IMR-90 (cell line): ENCODE measurements at regions not wholly inside any gene's neighbourhood (a gene's known extent, or its start where the extent isn't known, plus 50 kb on each side); places are given as distances from the start of the nearest gene placed in this dataset.

Experiments
- ATAC-seq: fragments of 200-7000 bp; cut with Tn5 transposase; 2 replicates; pipeline ENCODE4 v1.9.1; 2020; ENCODE audit warnings: low read depth, mild to moderate bottlenecking, moderate library complexity
- BruUV-seq: library from RNA; stranded (reverse); fragments of 400-500 nt; replicated peaks from 2 replicates; lab custom pipeline; 2021; lab: Mats Ljungman, UMichigan
- CTCF ChIA-PET: fragments of 300-600 bp; formaldehyde crosslinking; extraction: SDS; loops from one replicate; lab custom pipeline; 2021; ENCODE audit warnings: antibody characterized with exemption; lab: Yijun Ruan, JAX
- POLR2A ChIA-PET: fragments of 300-600 bp; sonication (Branson Sonifier 250); formaldehyde crosslinking; loops from one replicate; lab custom pipeline; 2022; ENCODE audit warnings: antibody characterized with exemption; ENCODE audit not compliant: unreplicated experiment; lab: Charles Lee
- DNase-seq: peaks from one replicate; pipeline ENCODE4 v3.0.0; 2013
- H2AFZ ChIP-seq: replicated peaks from 2 replicates; pipeline ENCODE3; 2013; ENCODE audit warnings: low read length, mild to moderate bottlenecking; ENCODE audit not compliant: poor library complexity
- H2AK5ac ChIP-seq: 2 replicates; pipeline ENCODE4 v1.6.1; 2013; ENCODE audit warnings: low read depth, low read length, inconsistent platforms
- H2AK9ac ChIP-seq: replicated peaks from 2 replicates; pipeline ENCODE3; 2013; ENCODE audit warnings: mild to moderate bottlenecking, low read depth, low read length, moderate library complexity; ENCODE audit not compliant: poor library complexity
- H2BK120ac ChIP-seq: 2 replicates; pipeline ENCODE4 v1.6.1; 2013; ENCODE audit warnings: low read depth, low read length, inconsistent platforms
- H2BK15ac ChIP-seq: 3 replicates; pipeline ENCODE4 v1.6.1; 2013; ENCODE audit warnings: low read depth, low read length, inconsistent platforms
- H2BK20ac ChIP-seq: 2 replicates; pipeline ENCODE4 v1.6.1; 2013; ENCODE audit warnings: low read depth, mild to moderate bottlenecking, inconsistent platforms, low read length, moderate library complexity
- H2BK5ac ChIP-seq: 2 replicates; pipeline ENCODE4 v1.6.1; 2013; ENCODE audit warnings: mild to moderate bottlenecking, low read depth, low read length, inconsistent platforms; ENCODE audit not compliant: poor library complexity, severe bottlenecking
- H3K14ac ChIP-seq: replicated peaks from 2 replicates; pipeline ENCODE4 v1.6.1; 2013; ENCODE audit warnings: low read depth, low read length, inconsistent platforms
- H3K18ac ChIP-seq: 2 replicates; pipeline ENCODE4 v1.6.1; 2013; ENCODE audit warnings: low read depth, low read length, control low read depth
- H3K23ac ChIP-seq: 2 replicates; pipeline ENCODE4 v1.6.1; 2013; ENCODE audit warnings: low read depth, low read length, inconsistent platforms
- H3K27ac ChIP-seq: 2 replicates; pipeline ENCODE4 v1.5.1; 2013; ENCODE audit warnings: mild to moderate bottlenecking, control low read depth, low read length; ENCODE audit not compliant: insufficient read depth
- H3K27me3 ChIP-seq: 2 replicates; pipeline ENCODE4 v1.6.1; 2013; ENCODE audit warnings: low read length; ENCODE audit not compliant: control insufficient read depth, insufficient read depth
- H3K36me3 ChIP-seq: 2 replicates; pipeline ENCODE4 v1.6.1; 2013; ENCODE audit warnings: low read length, mixed read lengths; ENCODE audit not compliant: control insufficient read depth, insufficient read depth
- H3K4ac ChIP-seq: 2 replicates; pipeline ENCODE4 v1.6.1; 2013; ENCODE audit warnings: low read depth, low read length, inconsistent platforms
- H3K4me1 ChIP-seq: 2 replicates; pipeline ENCODE4 v1.6.1; 2013; ENCODE audit warnings: low read length, mixed read lengths; ENCODE audit not compliant: control insufficient read depth, insufficient read depth
- H3K4me2 ChIP-seq: 2 replicates; pipeline ENCODE4 v1.6.1; 2013; ENCODE audit warnings: low read depth, mild to moderate bottlenecking, control low read depth, low read length, moderate library complexity
- H3K4me3 ChIP-seq: 2 replicates; pipeline ENCODE4 v1.5.1; 2013; ENCODE audit warnings: low read depth, mild to moderate bottlenecking, control low read depth, low read length, moderate library complexity; ENCODE audit not compliant: insufficient read depth
- H3K56ac ChIP-seq: 2 replicates; pipeline ENCODE4 v1.6.1; 2013; ENCODE audit warnings: low read length, inconsistent platforms; ENCODE audit not compliant: insufficient read depth; ENCODE audit errors: extremely low read depth
- H3K79me1 ChIP-seq, 2 experiments: 2 replicates each; pipeline ENCODE4 v1.6.1; 2013; ENCODE audit warnings: low read length in 2 of 2, inconsistent platforms in 1 of 2, low read depth in 1 of 2
- H3K9ac ChIP-seq: 2 replicates; pipeline ENCODE4 v1.6.1; 2013; ENCODE audit warnings: low read depth, low read length, control low read depth
- H3K9me1 ChIP-seq: 2 replicates; pipeline ENCODE4 v1.6.1; 2013; ENCODE audit warnings: low read length, inconsistent platforms; ENCODE audit not compliant: insufficient read depth
- H3K9me3 ChIP-seq: 2 replicates; pipeline ENCODE4 v1.6.1; 2013; ENCODE audit warnings: low read length; ENCODE audit not compliant: control insufficient read depth, insufficient read depth
- H4K20me1 ChIP-seq: 2 replicates; pipeline ENCODE4 v1.6.1; 2013; ENCODE audit warnings: low read length, inconsistent platforms; ENCODE audit not compliant: insufficient read depth
- H4K5ac ChIP-seq: 2 replicates; pipeline ENCODE4 v1.6.1; 2013; ENCODE audit warnings: mild to moderate bottlenecking, low read depth, low read length, control low read depth
- H4K8ac ChIP-seq, 2 experiments: 2 replicates each; pipeline ENCODE4 v1.6.1; 2013; ENCODE audit warnings: low read depth in 2 of 2, low read length in 2 of 2, control low read depth in 1 of 2, inconsistent platforms in 1 of 2
- H4K91ac ChIP-seq: 2 replicates; pipeline ENCODE4 v1.6.1; 2013; ENCODE audit warnings: low read depth, low read length, inconsistent platforms; ENCODE audit not compliant: insufficient read depth
- BHLHE40 ChIP-seq: fragments of 150-350 bp; IDR thresholded peaks from 2 replicates; pipeline ENCODE4 v1.6.1; 2016; ENCODE audit warnings: mild to moderate bottlenecking, low read depth, low read length
- CEBPB ChIP-seq: IDR thresholded peaks from 2 replicates; pipeline ENCODE4 v1.6.1; 2012; ENCODE audit warnings: low read depth, low read length, improper control_type of control experiment
- CHD1 ChIP-seq: IDR thresholded peaks from 2 replicates; pipeline ENCODE4 v1.6.1; 2012; ENCODE audit warnings: low read depth, low read length, improper control_type of control experiment
- MAFK ChIP-seq: IDR thresholded peaks from 2 replicates; pipeline ENCODE4 v1.6.1; 2012; ENCODE audit warnings: low read depth, low read length, improper control_type of control experiment
- MAZ ChIP-seq: IDR thresholded peaks from 2 replicates; pipeline ENCODE4 v1.6.1; 2012; ENCODE audit warnings: low read depth, mild to moderate bottlenecking, low read length, improper control_type of control experiment, moderate library complexity, borderline replicate concordance
- MXI1 ChIP-seq: IDR thresholded peaks from 2 replicates; pipeline ENCODE4 v1.6.1; 2012; ENCODE audit warnings: low read depth, mild to moderate bottlenecking, low read length, moderate library complexity, borderline replicate concordance
- RCOR1 ChIP-seq: IDR thresholded peaks from 2 replicates; pipeline ENCODE4 v1.6.1; 2012; ENCODE audit warnings: mild to moderate bottlenecking, low read length, improper control_type of control experiment; ENCODE audit not compliant: insufficient replicate concordance
- RFX5 ChIP-seq: IDR thresholded peaks from 2 replicates; pipeline ENCODE4 v1.8.0; 2012; ENCODE audit warnings: low read depth, mild to moderate bottlenecking, low read length, moderate library complexity
- SMC3 ChIP-seq: fragments of 150-350 bp; IDR thresholded peaks from 2 replicates; pipeline ENCODE4 v1.6.1; 2016; ENCODE audit warnings: low read depth, mild to moderate bottlenecking, antibody characterized with exemption, low read length, moderate library complexity
- WGBS, 2 experiments: methylation state at CpG; one replicate each; pipeline versions ENCODE4 v1.1.5 to v1.1.7; 2013; ENCODE audit warnings: missing lambda C conversion rate in 2 of 2; ENCODE audit not compliant: insufficient read length in 1 of 2; ENCODE audit errors: extremely low coverage in 2 of 2; 5-methylcytosine and 5-hydroxymethylcytosine counted together
- dilution Hi-C: fragments of 300-500 bp; cut with HindIII; formaldehyde crosslinking; loops from one replicate; pipeline ENCODE4 v1.14.3; 2018; ENCODE audit warnings: low sequenced_read_pairs; ENCODE audit not compliant: unreplicated experiment
- in situ Hi-C: fragments of 300-500 bp; cut with MboI; formaldehyde crosslinking; loops from 3 replicates; pipeline ENCODE4 v1.14.3; 2019; ENCODE audit warnings: low sequenced_read_pairs, inconsistent platforms, mixed read lengths
- intact Hi-C: fragments of 100-400 bp; cut with micrococcal nuclease; formaldehyde crosslinking; loops from 2 replicates; pipeline ENCODE4 v1.10.0; 2022
- TF ChIP-seq, protein P1 (sequence below): conservative IDR thresholded peaks from 2 replicates; pipeline ENCODE4 v1.5.1; 2012; ENCODE audit warnings: mild to moderate bottlenecking, low read depth, low read length, improper control_type of control experiment
- TF ChIP-seq, protein P2 (sequence below): fragments of 150-350 bp; IDR thresholded peaks from 2 replicates; pipeline ENCODE4 v1.6.1; 2016; ENCODE audit warnings: low read depth, mild to moderate bottlenecking, low read length, moderate library complexity, borderline replicate concordance
- TF ChIP-seq, protein P3 (sequence below): fragments of 150-350 bp; IDR thresholded peaks from 2 replicates; pipeline ENCODE4 v1.6.1; 2017; ENCODE audit warnings: mild to moderate bottlenecking, antibody characterized with exemption, low read length, low read depth

DNA sequence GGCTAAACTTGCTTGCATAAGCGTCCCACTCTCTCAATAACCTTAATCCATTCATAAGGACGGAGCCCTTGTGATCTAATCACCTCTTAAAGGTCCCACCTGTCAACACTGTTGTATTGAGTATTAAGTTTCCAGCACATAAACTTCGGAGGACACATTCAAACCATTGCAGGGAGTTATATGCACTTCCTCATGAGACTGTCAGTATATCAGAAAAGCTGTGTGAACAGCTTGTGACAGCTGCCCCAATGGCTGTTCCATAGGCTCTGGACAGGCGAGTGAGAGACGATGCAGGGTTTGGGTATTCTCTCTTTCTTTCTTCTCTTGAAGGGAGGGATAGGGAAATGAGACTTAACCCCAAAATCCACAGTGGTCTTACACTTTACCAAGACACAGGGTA, 64.2 kb upstream of the RPL34 start:
- no peaks in the 10 kb centered on the region for H3K9me1 ChIP-seq
- ChIA-PET POLR2A (no interaction called here), CTCF (no interaction called here)
- TF ChIP-seq MXI1 (no peak), BHLHE40 (no peak), CHD1 (no peak), RCOR1 (no peak), CEBPB (no peak), RFX5 (no peak), SMC3 (no peak), MAZ (no peak), MAFK (no peak)
- TF ChIP-seq, protein P1, sequence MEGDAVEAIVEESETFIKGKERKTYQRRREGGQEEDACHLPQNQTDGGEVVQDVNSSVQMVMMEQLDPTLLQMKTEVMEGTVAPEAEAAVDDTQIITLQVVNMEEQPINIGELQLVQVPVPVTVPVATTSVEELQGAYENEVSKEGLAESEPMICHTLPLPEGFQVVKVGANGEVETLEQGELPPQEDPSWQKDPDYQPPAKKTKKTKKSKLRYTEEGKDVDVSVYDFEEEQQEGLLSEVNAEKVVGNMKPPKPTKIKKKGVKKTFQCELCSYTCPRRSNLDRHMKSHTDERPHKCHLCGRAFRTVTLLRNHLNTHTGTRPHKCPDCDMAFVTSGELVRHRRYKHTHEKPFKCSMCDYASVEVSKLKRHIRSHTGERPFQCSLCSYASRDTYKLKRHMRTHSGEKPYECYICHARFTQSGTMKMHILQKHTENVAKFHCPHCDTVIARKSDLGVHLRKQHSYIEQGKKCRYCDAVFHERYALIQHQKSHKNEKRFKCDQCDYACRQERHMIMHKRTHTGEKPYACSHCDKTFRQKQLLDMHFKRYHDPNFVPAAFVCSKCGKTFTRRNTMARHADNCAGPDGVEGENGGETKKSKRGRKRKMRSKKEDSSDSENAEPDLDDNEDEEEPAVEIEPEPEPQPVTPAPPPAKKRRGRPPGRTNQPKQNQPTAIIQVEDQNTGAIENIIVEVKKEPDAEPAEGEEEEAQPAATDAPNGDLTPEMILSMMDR: no peak
- TF ChIP-seq, protein P2, sequence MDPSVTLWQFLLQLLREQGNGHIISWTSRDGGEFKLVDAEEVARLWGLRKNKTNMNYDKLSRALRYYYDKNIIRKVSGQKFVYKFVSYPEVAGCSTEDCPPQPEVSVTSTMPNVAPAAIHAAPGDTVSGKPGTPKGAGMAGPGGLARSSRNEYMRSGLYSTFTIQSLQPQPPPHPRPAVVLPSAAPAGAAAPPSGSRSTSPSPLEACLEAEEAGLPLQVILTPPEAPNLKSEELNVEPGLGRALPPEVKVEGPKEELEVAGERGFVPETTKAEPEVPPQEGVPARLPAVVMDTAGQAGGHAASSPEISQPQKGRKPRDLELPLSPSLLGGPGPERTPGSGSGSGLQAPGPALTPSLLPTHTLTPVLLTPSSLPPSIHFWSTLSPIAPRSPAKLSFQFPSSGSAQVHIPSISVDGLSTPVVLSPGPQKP: no peak
- TF ChIP-seq, protein P3, sequence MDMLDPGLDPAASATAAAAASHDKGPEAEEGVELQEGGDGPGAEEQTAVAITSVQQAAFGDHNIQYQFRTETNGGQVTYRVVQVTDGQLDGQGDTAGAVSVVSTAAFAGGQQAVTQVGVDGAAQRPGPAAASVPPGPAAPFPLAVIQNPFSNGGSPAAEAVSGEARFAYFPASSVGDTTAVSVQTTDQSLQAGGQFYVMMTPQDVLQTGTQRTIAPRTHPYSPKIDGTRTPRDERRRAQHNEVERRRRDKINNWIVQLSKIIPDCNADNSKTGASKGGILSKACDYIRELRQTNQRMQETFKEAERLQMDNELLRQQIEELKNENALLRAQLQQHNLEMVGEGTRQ: no peak
- no CpG with 5 or more reads among the region's 5 CpGs for WGBS, 2 experiments
- no peak overlapping the region for H3K14ac ChIP-seq
- H3K9me3 ChIP-seq: no peaks in the 10 kb centered on the region
- dilution Hi-C loops: no loop called here
- H3K9ac ChIP-seq: no peak overlapping the region
- intact Hi-C loops: no loop called here
- H2AFZ ChIP-seq: no peak overlapping the region
- no peak overlapping the region for H2AK9ac ChIP-seq
- H3K4ac ChIP-seq: no peak overlapping the region
- no peak overlapping the region for H4K5ac ChIP-seq
- BruUV-seq: no TSS peak
- no peak overlapping the region for H3K4me3 ChIP-seq
- no peak overlapping the region for H3K56ac ChIP-seq
- H2BK15ac ChIP-seq: no peak overlapping the region
- no peaks in the 10 kb centered on the region for H4K20me1 ChIP-seq
- no peak overlapping the region for H2AK5ac ChIP-seq
- no peak overlapping the region for H2BK120ac ChIP-seq
- H4K8ac ChIP-seq: no peak overlapping the region
- no peak for DNase-seq
- no peak overlapping the region for H3K23ac ChIP-seq
- no peak overlapping the region for H3K4me2 ChIP-seq
- H3K18ac ChIP-seq: no peak overlapping the region
- no peaks in the 10 kb centered on the region for H3K4me1 ChIP-seq
- no peaks in the 10 kb centered on the region for H3K79me1 ChIP-seq
- no peaks in the 10 kb centered on the region for H3K36me3 ChIP-seq
- ATAC-seq: no peak
- in situ Hi-C loops: no loop called here
- no peak overlapping the region for H4K91ac ChIP-seq
- H3K27me3 ChIP-seq: 0 out of 2 replicates have a peak, but pooled peaks cover 2% of the 10 kb centered on the region
- H2BK20ac ChIP-seq: no peak overlapping the region
- no peak overlapping the region for H2BK5ac ChIP-seq
- no peak overlapping the region for H3K27ac ChIP-seq
